Neural cell (in vitro differentiated cells): ENCODE measurements at regions not wholly inside any gene's neighbourhood (a gene's known extent, or its start where the extent isn't known, plus 50 kb on each side); places are given as distances from the start of the nearest gene placed in this dataset.
"Not testable (repeated sequence)": the region's sequence is repeated elsewhere in the genome, so short reads cannot be mapped to it uniquely, and the experiment has no call there.

Experiments
- H2AFZ ChIP-seq: fragments of 200-600, 300-800 bp; sonication (generic), shearing (Covaris generic); 2 replicates; pipeline ENCODE4 v1.6.0; 2014; ENCODE audit warnings: low read depth, mild to moderate bottlenecking, antibody characterized with exemption, low read length, moderate library complexity
- H3F3A ChIP-seq: fragments of 200-600 bp; shearing (Covaris generic); 2 replicates; pipeline ENCODE4 v1.6.1; 2016; ENCODE audit warnings: mild to moderate bottlenecking, moderate library complexity, mixed read lengths, antibody characterized with exemption, low read length; ENCODE audit not compliant: insufficient read depth, poor library complexity, severe bottlenecking
- H3K27ac ChIP-seq: fragments of 200-600, 300-800 bp; sonication (generic), shearing (Covaris generic); 2 replicates; pipeline ENCODE4 v1.5.1; 2014; ENCODE audit warnings: mild to moderate bottlenecking, low read length, moderate library complexity
- H3K27me3 ChIP-seq: fragments of 300-800, 200-600 bp; sonication (generic), shearing (Covaris generic); 2 replicates; pipeline ENCODE4 v1.6.0; 2014; ENCODE audit warnings: mild to moderate bottlenecking, low read depth, low read length, moderate library complexity; ENCODE audit not compliant: insufficient read depth
- H3K36me3 ChIP-seq: fragments of 300-800, 200-600 bp; sonication (generic), shearing (Covaris generic); 2 replicates; pipeline ENCODE4 v1.5.1; 2014; ENCODE audit warnings: mild to moderate bottlenecking, antibody characterized with exemption, low read length, moderate library complexity; ENCODE audit not compliant: insufficient read depth
- H3K4me2 ChIP-seq: fragments of 300-800, 200-600 bp; sonication (generic), shearing (Covaris generic); 2 replicates; pipeline ENCODE4 v1.6.0; 2014; ENCODE audit warnings: mild to moderate bottlenecking, low read length
- H3K4me3 ChIP-seq: fragments of 300-800, 200-600 bp; sonication (generic), shearing (Covaris generic); 2 replicates; pipeline ENCODE4 v1.5.1; 2014; ENCODE audit warnings: mild to moderate bottlenecking, low read length, moderate library complexity
- H3K79me2 ChIP-seq: fragments of 200-600 bp; shearing (Covaris generic); replicated peaks from 2 replicates; pipeline ENCODE4 v1.6.0; 2014; ENCODE audit warnings: mild to moderate bottlenecking, low read length, moderate library complexity; ENCODE audit not compliant: insufficient read depth
- H3K9ac ChIP-seq: fragments of 300-800, 200-600 bp; sonication (generic), shearing (Covaris generic); 2 replicates; pipeline ENCODE4 v1.6.1; 2016; ENCODE audit warnings: mild to moderate bottlenecking, low read length, mixed read lengths
- H3K9me2 ChIP-seq: fragments of 200-600 bp; shearing (Covaris generic); 2 replicates; pipeline ENCODE4 v1.6.1; 2016; ENCODE audit warnings: mild to moderate bottlenecking, low read length, mixed read lengths; ENCODE audit not compliant: insufficient read depth
- H3K9me3 ChIP-seq: fragments of 200-600, 300-800 bp; sonication (generic), shearing (Covaris generic); 2 replicates; pipeline ENCODE4 v1.6.1; 2016; ENCODE audit warnings: mild to moderate bottlenecking, mixed run types, low read length, moderate library complexity, mixed read lengths
- H4K20me1 ChIP-seq: fragments of 200-600 bp; shearing (Covaris generic); 2 replicates; pipeline ENCODE4 v1.6.1; 2016; ENCODE audit warnings: mild to moderate bottlenecking, mixed run types; ENCODE audit not compliant: insufficient read depth
- EP300 ChIP-seq: fragments of 450-650 bp; conservative IDR thresholded peaks from 2 replicates; pipeline ENCODE4 v1.6.1; 2014; ENCODE audit warnings: antibody characterized with exemption, mild to moderate bottlenecking, moderate library complexity; ENCODE audit not compliant: poor library complexity, severe bottlenecking
- MXI1 ChIP-seq: fragments of 450-650 bp; conservative IDR thresholded peaks from 2 replicates; pipeline ENCODE4 v1.6.1; 2014; ENCODE audit warnings: antibody characterized with exemption, mild to moderate bottlenecking; ENCODE audit not compliant: poor library complexity, severe bottlenecking
- POLR2AphosphoS5 ChIP-seq: IDR thresholded peaks from 2 replicates; pipeline ENCODE4 v1.6.1; 2012
- SMC3 ChIP-seq: fragments of 450-650 bp; conservative IDR thresholded peaks from 2 replicates; pipeline ENCODE4 v1.6.1; 2014; ENCODE audit warnings: antibody characterized with exemption, mild to moderate bottlenecking, moderate library complexity; ENCODE audit not compliant: poor library complexity
- TAF1 ChIP-seq: IDR thresholded peaks from 2 replicates; pipeline ENCODE4 v1.6.1; 2012; ENCODE audit warnings: low read depth
- TF ChIP-seq, protein P1 (sequence below): IDR thresholded peaks from 2 replicates; pipeline ENCODE4 v1.6.1; 2012; ENCODE audit warnings: borderline replicate concordance

DNA sequence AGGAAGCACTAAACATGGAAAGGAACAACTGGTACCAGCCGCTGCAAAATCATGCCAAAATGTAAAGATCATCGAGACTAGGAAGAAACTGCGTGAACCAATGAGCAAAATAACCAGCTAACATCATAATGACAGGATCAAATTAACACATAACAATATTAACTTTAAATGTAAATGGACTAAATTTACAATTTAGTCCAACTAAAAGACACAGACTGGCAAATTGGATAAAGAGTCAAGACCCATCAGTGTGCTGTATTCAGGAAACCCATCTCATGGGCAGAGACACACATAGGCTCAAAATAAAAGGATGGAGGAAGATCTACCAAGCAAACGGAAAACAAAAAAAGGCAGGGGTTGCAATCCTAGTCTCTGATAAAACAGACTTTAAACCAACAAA lies 242.2 kb upstream of the CNR1 start:
- not testable (repeated sequence) for H4K20me1 ChIP-seq, H2AFZ ChIP-seq, H3K27ac ChIP-seq, H3K4me2 ChIP-seq, H3K36me3 ChIP-seq, H3K9me2 ChIP-seq, H3K79me2 ChIP-seq, H3K27me3 ChIP-seq, H3K9me3 ChIP-seq, H3F3A ChIP-seq, H3K9ac ChIP-seq, H3K4me3 ChIP-seq

DNA sequence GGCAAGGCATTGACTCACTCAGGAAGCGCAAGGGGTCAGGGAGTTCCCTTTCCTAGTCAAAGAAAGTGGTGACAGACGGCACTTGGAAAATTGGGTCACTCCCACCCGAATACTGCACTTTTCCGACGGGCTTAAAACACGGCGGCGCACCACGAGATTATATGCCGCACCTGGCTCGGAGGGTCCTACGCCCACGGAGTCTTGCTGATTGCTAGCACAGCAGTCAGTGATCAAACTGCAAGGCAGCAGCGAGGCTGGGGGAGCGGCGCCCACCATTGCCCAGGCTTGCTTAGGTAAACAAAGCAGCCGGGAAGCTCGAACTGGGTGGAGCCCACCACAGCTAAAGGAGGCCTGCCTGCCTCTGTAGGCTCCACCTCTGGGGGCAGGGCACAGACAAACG lies 240.5 kb upstream of the CNR1 start:
- not testable (repeated sequence) for H3K36me3 ChIP-seq, H3K4me3 ChIP-seq, H3F3A ChIP-seq, H3K79me2 ChIP-seq, H3K9me3 ChIP-seq, H4K20me1 ChIP-seq, H3K9me2 ChIP-seq, H2AFZ ChIP-seq, H3K9ac ChIP-seq, H3K27me3 ChIP-seq, H3K4me2 ChIP-seq, H3K27ac ChIP-seq

DNA sequence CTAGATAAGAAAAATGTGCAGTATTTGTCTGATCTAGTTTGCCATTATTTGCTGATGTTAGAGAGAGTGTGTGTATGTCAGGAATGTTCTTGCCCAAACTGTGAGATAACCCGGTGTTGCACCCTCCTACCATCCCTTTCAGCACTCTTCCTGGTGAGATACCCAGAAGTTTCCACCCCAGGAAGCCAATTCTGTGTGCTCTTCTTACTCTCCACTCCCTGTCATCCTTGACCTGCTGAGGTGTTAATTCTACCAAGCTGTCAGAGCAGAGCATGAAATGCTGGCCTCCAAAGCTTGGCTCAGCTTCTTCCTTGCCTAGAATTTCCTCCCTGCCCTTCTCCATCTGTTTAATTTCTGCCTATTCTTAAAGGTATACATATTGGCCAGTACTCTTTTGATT lies 237.3 kb upstream of the CNR1 start:
- Histone ChIP-seq H3K27ac (peak overlapping the region; percentile 32), H4K20me1 (no peaks in the 10 kb centered on the region), H3F3A (no peaks in the 10 kb centered on the region), H3K36me3 (no peaks in the 10 kb centered on the region), H3K9me2 (no peaks in the 10 kb centered on the region), H3K4me2 (no peak overlapping the region), H3K4me3 (no peak overlapping the region), H3K79me2 (no peaks in the 10 kb centered on the region), H3K9me3 (no peaks in the 10 kb centered on the region), H3K9ac (no peak overlapping the region), H2AFZ (no peak overlapping the region), H3K27me3 (no peaks in the 10 kb centered on the region)
- TF ChIP-seq SMC3, result no peak
- no peak for TF ChIP-seq TAF1
- TF ChIP-seq EP300, result no peak
- TF ChIP-seq, protein P1, sequence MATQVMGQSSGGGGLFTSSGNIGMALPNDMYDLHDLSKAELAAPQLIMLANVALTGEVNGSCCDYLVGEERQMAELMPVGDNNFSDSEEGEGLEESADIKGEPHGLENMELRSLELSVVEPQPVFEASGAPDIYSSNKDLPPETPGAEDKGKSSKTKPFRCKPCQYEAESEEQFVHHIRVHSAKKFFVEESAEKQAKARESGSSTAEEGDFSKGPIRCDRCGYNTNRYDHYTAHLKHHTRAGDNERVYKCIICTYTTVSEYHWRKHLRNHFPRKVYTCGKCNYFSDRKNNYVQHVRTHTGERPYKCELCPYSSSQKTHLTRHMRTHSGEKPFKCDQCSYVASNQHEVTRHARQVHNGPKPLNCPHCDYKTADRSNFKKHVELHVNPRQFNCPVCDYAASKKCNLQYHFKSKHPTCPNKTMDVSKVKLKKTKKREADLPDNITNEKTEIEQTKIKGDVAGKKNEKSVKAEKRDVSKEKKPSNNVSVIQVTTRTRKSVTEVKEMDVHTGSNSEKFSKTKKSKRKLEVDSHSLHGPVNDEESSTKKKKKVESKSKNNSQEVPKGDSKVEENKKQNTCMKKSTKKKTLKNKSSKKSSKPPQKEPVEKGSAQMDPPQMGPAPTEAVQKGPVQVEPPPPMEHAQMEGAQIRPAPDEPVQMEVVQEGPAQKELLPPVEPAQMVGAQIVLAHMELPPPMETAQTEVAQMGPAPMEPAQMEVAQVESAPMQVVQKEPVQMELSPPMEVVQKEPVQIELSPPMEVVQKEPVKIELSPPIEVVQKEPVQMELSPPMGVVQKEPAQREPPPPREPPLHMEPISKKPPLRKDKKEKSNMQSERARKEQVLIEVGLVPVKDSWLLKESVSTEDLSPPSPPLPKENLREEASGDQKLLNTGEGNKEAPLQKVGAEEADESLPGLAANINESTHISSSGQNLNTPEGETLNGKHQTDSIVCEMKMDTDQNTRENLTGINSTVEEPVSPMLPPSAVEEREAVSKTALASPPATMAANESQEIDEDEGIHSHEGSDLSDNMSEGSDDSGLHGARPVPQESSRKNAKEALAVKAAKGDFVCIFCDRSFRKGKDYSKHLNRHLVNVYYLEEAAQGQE, result no peak
- no peak for TF ChIP-seq POLR2AphosphoS5

DNA sequence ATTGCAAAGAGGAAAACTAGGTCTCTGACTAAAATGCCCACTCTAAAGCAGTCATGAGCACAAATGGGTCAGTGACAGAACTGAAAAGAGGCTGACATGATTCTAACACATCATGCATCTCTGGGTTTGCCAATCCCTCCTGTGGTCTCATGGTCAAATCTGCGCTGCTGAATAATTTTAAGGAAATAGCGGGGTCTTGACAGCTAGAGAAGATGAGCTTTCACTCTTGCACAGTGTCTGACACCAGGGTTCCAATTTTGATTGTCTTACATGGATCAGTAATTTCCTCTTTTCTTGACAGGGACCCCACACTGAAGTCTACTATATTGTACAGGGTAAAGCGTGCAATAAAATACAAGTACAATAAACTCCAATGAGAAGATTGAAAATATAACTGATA lies 236.8 kb upstream of the CNR1 start:
- Histone ChIP-seq H4K20me1 (no peaks in the 10 kb centered on the region), H3K27me3 (no peaks in the 10 kb centered on the region), H3K4me2 (peak overlapping the region; percentile 21), H3K9me3 (no peaks in the 10 kb centered on the region), H3K9ac (no peak overlapping the region), H3K27ac (peak overlapping the region; percentile 32), H3F3A (no peaks in the 10 kb centered on the region), H2AFZ (no peak overlapping the region), H3K9me2 (no peaks in the 10 kb centered on the region), H3K36me3 (no peaks in the 10 kb centered on the region), H3K79me2 (no peaks in the 10 kb centered on the region), H3K4me3 (no peak overlapping the region)
- TF ChIP-seq EP300 (peak; percentile 72), POLR2AphosphoS5 (peak; percentile 21), TAF1 (no peak), MXI1 (no peak)

DNA sequence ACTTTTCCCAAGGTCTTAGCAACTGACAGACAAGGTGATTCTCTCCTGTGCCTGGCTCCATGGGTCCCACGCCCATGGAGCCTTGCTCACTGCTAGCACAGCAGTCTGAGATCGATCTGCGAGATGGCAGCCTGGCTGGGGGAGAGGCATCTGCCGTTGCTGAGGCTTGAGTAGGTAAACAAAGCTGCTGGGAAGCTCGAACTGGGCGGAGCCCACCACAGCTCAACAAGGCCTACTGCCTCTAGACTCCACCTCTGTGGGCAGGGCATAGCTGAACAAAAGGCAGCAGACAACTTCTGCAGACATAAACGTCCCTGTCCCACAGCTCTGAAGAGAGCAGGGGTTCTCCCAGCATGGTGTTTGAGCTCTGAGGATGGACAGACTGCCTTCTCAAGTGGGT lies 224.9 kb upstream of the CNR1 start:
- H3K36me3 ChIP-seq, H3K79me2 ChIP-seq, H3K27ac ChIP-seq, H3K9ac ChIP-seq, H2AFZ ChIP-seq, H3K9me2 ChIP-seq, H3K9me3 ChIP-seq, H3K27me3 ChIP-seq, H4K20me1 ChIP-seq, H3K4me3 ChIP-seq, H3F3A ChIP-seq, H3K4me2 ChIP-seq: not testable (repeated sequence)
